ENCODE measurements at regions not wholly inside any gene's neighbourhood (a gene's known extent, or its start where the extent isn't known, plus 50 kb on each side); places are given as distances from the start of the nearest gene placed in this dataset.

DNA sequence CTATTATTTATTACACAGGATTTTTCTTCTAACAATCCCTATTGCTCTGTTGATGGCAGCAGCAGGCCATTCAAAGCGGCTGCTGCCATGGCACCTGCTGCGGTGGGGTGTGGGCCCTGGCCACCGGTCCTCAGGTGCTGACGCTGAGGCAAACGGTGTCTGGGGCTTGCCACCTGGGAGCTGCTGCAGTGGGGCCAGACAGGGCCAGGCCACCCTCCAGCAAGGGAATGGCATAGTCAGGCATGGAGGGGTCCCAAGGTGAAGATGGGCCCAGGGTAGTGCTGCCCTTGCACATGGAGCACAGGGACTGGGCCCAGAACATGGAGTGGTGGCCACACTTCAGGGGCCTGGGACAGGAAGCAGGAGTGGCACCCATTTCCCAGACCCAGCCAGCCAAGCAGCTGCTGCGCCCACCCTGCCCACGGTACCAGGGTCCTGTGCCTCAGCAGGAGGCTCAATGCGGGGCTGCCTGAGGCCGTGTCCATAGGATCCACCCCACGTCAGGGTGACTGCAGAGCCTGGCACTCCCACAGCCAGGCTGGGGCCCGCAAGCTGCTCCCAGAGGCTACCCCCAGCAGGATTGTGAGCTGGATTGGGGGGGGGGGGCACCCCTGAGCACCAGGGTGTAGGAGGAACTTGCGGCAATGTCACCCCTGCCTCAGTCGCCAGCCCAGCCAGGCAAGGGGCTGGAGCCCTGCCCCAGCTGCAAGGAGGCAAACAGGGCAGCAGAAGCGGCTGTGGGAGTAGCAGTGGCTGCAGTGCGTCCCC lies 53.9 kb upstream of the KRTAP11-1 start:
- Mint-ChIP-seq H3K4me1 (no peaks in the 10 kb centered on the region), H3K36me3 (no peaks in the 10 kb centered on the region), H3K9me3 (peaks cover 0 to 11% (median 2%) of the 10 kb centered on the region in 7 donors), H3K4me3 (no peak overlapping the region), H3K27me3 (no peaks in the 10 kb centered on the region), H3K27ac (no peak overlapping the region)
- peak in 1 of 2 donors; percentile 24 for ATAC-seq (ENCODE audit: low read depth in 2 of 2)
- no peak overlapping the region for H3K27ac ChIP-seq (ENCODE audit: insufficient read depth, low read length, poor library complexity, severe bottlenecking)
- no peaks in the 10 kb centered on the region for H3K27me3 ChIP-seq (ENCODE audit: control insufficient read depth, insufficient read depth, low read length)
- no peak overlapping the region for H3K4me3 ChIP-seq (ENCODE audit: low read depth, low read length)
- no peak for DNase-seq
- no peaks in the 10 kb centered on the region for H3K36me3 ChIP-seq (ENCODE audit: control insufficient read depth, insufficient read depth, low read length)
- no peaks in the 10 kb centered on the region for H3K4me1 ChIP-seq (ENCODE audit: control insufficient read depth, insufficient read depth, low read length, poor library complexity, severe bottlenecking)
- no peaks in the 10 kb centered on the region for H3K9me3 ChIP-seq (ENCODE audit: control insufficient read depth in 2 of 2, low read length in 2 of 2)

DNA sequence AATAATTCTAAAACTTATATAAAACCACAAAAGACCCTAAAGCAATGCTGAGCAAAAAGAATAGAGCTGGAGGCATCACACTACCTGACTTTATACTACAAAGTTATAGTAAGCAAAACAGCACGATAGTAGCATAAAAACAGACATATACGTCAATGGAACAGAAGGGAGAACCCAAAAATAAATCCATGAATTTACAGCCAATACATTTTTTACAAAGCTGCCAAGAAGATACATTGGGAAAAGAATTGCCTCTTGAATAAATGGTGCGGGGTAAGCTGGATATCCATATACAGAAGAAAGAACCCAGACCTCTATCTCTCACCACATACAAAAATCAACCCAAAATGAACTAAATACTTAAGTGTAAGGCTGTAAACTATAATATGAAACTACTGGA lies 51.3 kb upstream of the KRTAP11-1 start:
- Histone ChIP-seq H3K36me3 (ENCODE audit: control insufficient read depth, insufficient read depth, low read length) (no peaks in the 10 kb centered on the region), H3K4me1 (ENCODE audit: control insufficient read depth, insufficient read depth, low read length, poor library complexity, severe bottlenecking) (no peaks in the 10 kb centered on the region), H3K4me3 (ENCODE audit: low read depth, low read length) (no peak overlapping the region), H3K27ac (ENCODE audit: insufficient read depth, low read length, poor library complexity, severe bottlenecking) (no peak overlapping the region), H3K9me3 (ENCODE audit: control insufficient read depth in 2 of 2, low read length in 2 of 2) (no peaks in the 10 kb centered on the region), H3K27me3 (ENCODE audit: control insufficient read depth, insufficient read depth, low read length) (no peaks in the 10 kb centered on the region)
- no peak overlapping the region for H3K4me3 Mint-ChIP-seq
- ATAC-seq (ENCODE audit: low read depth in 2 of 2) (no peak), DNase-seq (no peak)
- H3K27ac Mint-ChIP-seq, result no peak overlapping the region
- no peaks in the 10 kb centered on the region for H3K27me3 Mint-ChIP-seq
- H3K9me3 Mint-ChIP-seq, result peaks cover 0 to 12% (median 2%) of the 10 kb centered on the region in 7 donors
- no peaks in the 10 kb centered on the region for H3K4me1 Mint-ChIP-seq
- no peaks in the 10 kb centered on the region for H3K36me3 Mint-ChIP-seq

Data from CD4-positive, CD25-positive, alpha-beta regulatory T cell (primary cell).